ENCODE measurements at regions not wholly inside any gene's neighbourhood (a gene's known extent, or its start where the extent isn't known, plus 50 kb on each side); places are given as distances from the start of the nearest gene placed in this dataset.

GRCh38 chr3:106157411-106157810 is 288.6 kb upstream of the CBLB start:
- DNase-seq (ENCODE audit: low spot score in 2 of 2): no peak
- FAIRE-seq: no peak

GRCh38 chr3:106160396-106160795 is 291.6 kb upstream of the CBLB start:
- FAIRE-seq: no peak
- DNase-seq (ENCODE audit: low spot score in 2 of 2): no peak

GRCh38 chr3:106161246-106161645 is 292.4 kb upstream of the CBLB start:
- no peak for FAIRE-seq

DNA sequence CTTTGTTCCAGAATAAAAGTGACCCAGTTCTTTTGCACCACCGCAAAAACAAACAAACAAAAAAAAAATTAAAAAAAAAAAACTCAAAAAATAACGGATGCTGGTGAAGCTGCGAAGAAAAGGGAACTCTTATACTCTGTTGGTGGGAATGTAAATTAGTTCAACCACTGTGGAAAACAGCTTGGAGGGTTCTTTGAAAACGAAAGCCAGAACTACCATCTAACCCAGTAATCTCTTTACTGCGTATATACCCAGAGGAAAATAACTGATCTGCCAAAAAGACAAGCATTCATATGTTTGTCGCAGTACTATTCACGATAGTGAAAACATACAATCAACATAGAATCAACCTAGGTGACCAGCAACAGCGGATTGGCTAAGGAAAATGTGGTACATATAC is 298.9 kb upstream of the CBLB start:
- DNase-seq (ENCODE audit: low spot score in 2 of 2) (no peak), FAIRE-seq (no peak)

More at GRCh38 chr3:106161246-106161645, 292.4 kb upstream of the CBLB start:
- DNase-seq (ENCODE audit: low spot score in 2 of 2): no peak

- FAIRE-seq: no peak
- no peak for DNase-seq (ENCODE audit: low spot score in 2 of 2)
Observed at GRCh38 chr3:106168962-106169750, 300.3 kb upstream of the CBLB start.

DNA sequence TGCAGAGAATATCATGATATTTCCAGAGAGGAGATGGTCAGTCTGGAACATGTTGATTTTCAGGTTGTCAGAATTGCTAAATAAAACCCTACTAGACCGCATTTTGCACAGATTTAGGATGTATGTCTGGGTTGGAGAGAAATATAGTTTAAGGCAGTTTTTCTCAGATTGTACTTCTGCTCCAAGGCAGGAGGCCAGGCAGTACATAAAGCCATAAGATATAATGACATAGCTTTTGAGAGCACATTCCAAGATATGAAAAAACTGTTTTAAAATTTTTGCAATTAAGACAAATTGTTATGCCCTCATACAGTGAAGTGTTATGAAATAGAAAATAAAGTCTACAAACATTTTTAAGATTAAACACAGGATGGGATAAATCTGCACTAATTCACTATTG is 301.8 kb upstream of the CBLB start:
- FAIRE-seq (no peak), DNase-seq (ENCODE audit: low spot score in 2 of 2) (no peak)

GRCh38 chr3:106172101-106172500 is 303.3 kb upstream of the CBLB start:
- FAIRE-seq (no peak), DNase-seq (ENCODE audit: low spot score in 2 of 2) (no peak)

GRCh38 chr3:106172780-106173179 is 304.0 kb upstream of the CBLB start:
- FAIRE-seq (no peak), DNase-seq (ENCODE audit: low spot score in 2 of 2) (no peak)

- DNase-seq (ENCODE audit: low spot score in 2 of 2) (no peak), FAIRE-seq (no peak)
Observed at GRCh38 chr3:106175276-106175675, 306.5 kb upstream of the CBLB start.

GRCh38 chr3:106176734-106177133 is 307.9 kb upstream of the CBLB start:
- FAIRE-seq (no peak), DNase-seq (ENCODE audit: low spot score in 2 of 2) (no peak)

- FAIRE-seq (no peak), DNase-seq (ENCODE audit: low spot score in 2 of 2) (no peak)
Observed at GRCh38 chr3:106182950-106183511, 314.2 kb upstream of the CBLB start.

- FAIRE-seq (no peak), DNase-seq (ENCODE audit: low spot score in 2 of 2) (no peak)
Observed at GRCh38 chr3:106183762-106184391, 315.1 kb upstream of the CBLB start.

- no peak for FAIRE-seq
- DNase-seq (ENCODE audit: low spot score in 2 of 2): no peak
Observed at GRCh38 chr3:106184540-106185457, 316.0 kb upstream of the CBLB start.

- DNase-seq (ENCODE audit: low spot score in 2 of 2): no peak
- no peak for FAIRE-seq
Observed at GRCh38 chr3:106185949-106186348, 317.1 kb upstream of the CBLB start.

GRCh38 chr3:106190296-106190695 is 321.5 kb upstream of the CBLB start:
- DNase-seq (ENCODE audit: low spot score in 2 of 2): no peak
- FAIRE-seq: no peak

DNA sequence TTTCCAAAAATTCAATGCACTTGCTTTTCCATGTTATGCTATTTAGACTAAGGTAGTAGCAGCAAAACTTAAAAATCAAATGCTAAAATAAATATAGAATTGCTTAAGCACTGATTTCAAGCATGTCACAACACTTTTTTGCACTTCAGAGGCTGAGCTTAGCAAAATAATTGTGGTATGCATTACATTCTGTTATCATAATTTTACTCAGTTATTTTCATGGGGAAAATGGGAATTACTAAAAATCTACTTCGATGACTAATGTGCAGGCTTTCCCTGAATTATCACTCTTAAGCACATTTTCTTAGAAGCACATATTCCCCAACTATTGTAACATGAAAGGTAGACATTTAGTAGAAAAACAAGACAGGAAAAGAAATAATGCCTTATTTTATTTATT is 322.4 kb upstream of the CBLB start:
- DNase-seq (ENCODE audit: low spot score in 2 of 2): no peak
- no peak for FAIRE-seq

- no peak for DNase-seq (ENCODE audit: low spot score in 2 of 2)
- no peak for FAIRE-seq
Observed at GRCh38 chr3:106191913-106192312, 323.1 kb upstream of the CBLB start.

GRCh38 chr3:106193876-106194275 is 325.1 kb upstream of the CBLB start:
- FAIRE-seq (no peak), DNase-seq (ENCODE audit: low spot score in 2 of 2) (no peak)

GRCh38 chr3:106194726-106195125 is 325.9 kb upstream of the CBLB start:
- FAIRE-seq (no peak), DNase-seq (ENCODE audit: low spot score in 2 of 2) (no peak)

DNA sequence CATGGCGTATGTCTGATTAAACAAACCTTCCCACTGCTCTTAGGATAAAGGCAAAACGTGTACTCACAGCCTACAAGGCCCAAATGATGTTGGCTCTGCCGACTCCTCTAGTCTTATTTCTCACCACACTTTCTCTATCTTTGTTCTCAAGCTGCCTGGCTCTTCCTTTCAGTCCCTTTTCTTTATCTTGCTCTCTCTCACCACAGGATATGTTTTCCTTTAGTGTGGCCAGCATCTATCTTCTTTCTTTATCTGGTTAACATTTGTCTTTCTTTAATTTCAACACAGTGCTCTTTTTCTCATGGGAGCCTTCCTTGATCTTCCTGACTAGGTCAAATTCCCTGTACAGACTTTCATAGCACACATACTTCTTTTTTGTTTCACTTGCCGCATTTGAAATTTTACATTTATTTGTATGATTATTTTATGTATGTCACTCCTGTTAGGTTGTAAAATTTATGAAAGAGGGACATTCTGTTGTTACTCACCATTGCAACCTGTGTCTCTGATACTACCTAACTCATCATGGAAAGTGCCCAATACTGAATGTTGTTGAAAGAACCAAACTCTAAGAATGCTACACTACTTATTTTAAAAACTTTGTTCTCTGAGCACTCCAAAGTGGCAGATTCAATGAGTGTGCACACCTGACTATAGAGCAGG is 328.9 kb upstream of the CBLB start:
- DNase-seq (ENCODE audit: low spot score in 2 of 2): no peak
- no peak for FAIRE-seq

All from frontal cortex (tissue), 3 donors.